ENCODE measurements at regions not wholly inside any gene's neighbourhood (a gene's known extent, or its start where the extent isn't known, plus 50 kb on each side); places are given as distances from the start of the nearest gene placed in this dataset.

GRCh38 chr3:170725285-170725731 lies 139.4 kb upstream of the SLC7A14 start:
- ATAC-seq (ENCODE audit: low FRiP score in 2 of 2): peak in 1 of 2 donors; percentile 41
- H3K27me3 ChIP-seq: no peaks in the 10 kb centered on the region
- TF ChIP-seq EP300 (IDR thresholded peaks at IDR 0.05) (no peak), POLR2A (IDR thresholded peaks at IDR 0.05) (no peak), POLR2AphosphoS5 (IDR thresholded peaks at IDR 0.05) (no peak), CTCF (IDR thresholded peaks at IDR 0.05) (no peak)
- no peak overlapping the region for H3K4me3 ChIP-seq
- no peaks in the 10 kb centered on the region for H3K9me3 ChIP-seq
- H3K27ac ChIP-seq: no peak overlapping the region
- no peaks in the 10 kb centered on the region for H3K4me1 ChIP-seq
- H3K36me3 ChIP-seq: no peaks in the 10 kb centered on the region
- WGBS, 2 donors: 39 to 59% methylated on average over 2 of the region's 2 CpGs
- DNase-seq: no peak

GRCh38 chr3:170724599-170725280 lies 138.9 kb upstream of the SLC7A14 start:
- Histone ChIP-seq H3K27ac (no peak overlapping the region), H3K4me3 (no peak overlapping the region), H3K4me1 (no peaks in the 10 kb centered on the region), H3K36me3 (no peaks in the 10 kb centered on the region), H3K27me3 (no peaks in the 10 kb centered on the region), H3K9me3 (no peaks in the 10 kb centered on the region)
- WGBS, 2 donors: 38 to 68% methylated on average over 1 of the region's 1 CpG
- no peak for DNase-seq
- no peak for TF ChIP-seq CTCF (IDR thresholded peaks at IDR 0.05)
- no peak for TF ChIP-seq POLR2AphosphoS5 (IDR thresholded peaks at IDR 0.05)
- TF ChIP-seq POLR2A (IDR thresholded peaks at IDR 0.05): no peak
- TF ChIP-seq EP300 (IDR thresholded peaks at IDR 0.05): no peak
- peak in 1 of 2 donors; percentile 59 for ATAC-seq (ENCODE audit: low FRiP score in 2 of 2)

- Histone ChIP-seq H3K9me3 (no peaks in the 10 kb centered on the region), H3K36me3 (no peaks in the 10 kb centered on the region), H3K27ac (no peak overlapping the region), H3K27me3 (no peaks in the 10 kb centered on the region), H3K4me1 (no peaks in the 10 kb centered on the region), H3K4me3 (no peak overlapping the region)
- TF ChIP-seq EP300 (IDR thresholded peaks at IDR 0.05) (no peak), POLR2A (IDR thresholded peaks at IDR 0.05) (no peak), CTCF (IDR thresholded peaks at IDR 0.05) (no peak), POLR2AphosphoS5 (IDR thresholded peaks at IDR 0.05) (no peak)
- no peak for DNase-seq
- ATAC-seq (ENCODE audit: low FRiP score in 2 of 2): no peak
- 66 to 74% methylated on average over 1 of the region's 1 CpG for WGBS, 2 donors
These were observed 137.4 kb upstream of the SLC7A14 start for GRCh38 chr3:170723241-170723640.

- TF ChIP-seq POLR2A (IDR thresholded peaks at IDR 0.05) (no peak), EP300 (IDR thresholded peaks at IDR 0.05) (no peak), CTCF (IDR thresholded peaks at IDR 0.05) (no peak), POLR2AphosphoS5 (IDR thresholded peaks at IDR 0.05) (no peak)
- H3K4me3 ChIP-seq: no peak overlapping the region
- H3K27me3 ChIP-seq: no peaks in the 10 kb centered on the region
- H3K4me1 ChIP-seq: no peaks in the 10 kb centered on the region
- no peaks in the 10 kb centered on the region for H3K36me3 ChIP-seq
- no peaks in the 10 kb centered on the region for H3K9me3 ChIP-seq
- no peak overlapping the region for H3K27ac ChIP-seq
- ATAC-seq (ENCODE audit: low FRiP score in 2 of 2): no peak
- no peak for DNase-seq
These were observed 135.7 kb upstream of the SLC7A14 start for GRCh38 chr3:170721563-170721962.

GRCh38 chr3:170719300-170719699 lies 133.4 kb upstream of the SLC7A14 start:
- 73 to 90% methylated on average over 1 of the region's 1 CpG for WGBS, 2 donors
- Histone ChIP-seq H3K27ac (no peak overlapping the region), H3K36me3 (no peaks in the 10 kb centered on the region)

More at GRCh38 chr3:170719300-170719699, 133.4 kb upstream of the SLC7A14 start:
- H3K27me3 ChIP-seq: no peaks in the 10 kb centered on the region
- no peaks in the 10 kb centered on the region for H3K9me3 ChIP-seq
- DNase-seq: no peak
- H3K4me3 ChIP-seq: no peak overlapping the region
- no peak for ATAC-seq (ENCODE audit: low FRiP score in 2 of 2)
- no peaks in the 10 kb centered on the region for H3K4me1 ChIP-seq
- TF ChIP-seq POLR2AphosphoS5 (IDR thresholded peaks at IDR 0.05) (no peak), EP300 (IDR thresholded peaks at IDR 0.05) (no peak), CTCF (IDR thresholded peaks at IDR 0.05) (no peak), POLR2A (IDR thresholded peaks at IDR 0.05) (no peak)

All from upper lobe of left lung (tissue), 6 donors.